Peyer's patch (tissue), 4 donors: ENCODE measurements at regions not wholly inside any gene's neighbourhood (a gene's known extent, or its start where the extent isn't known, plus 50 kb on each side); places are given as distances from the start of the nearest gene placed in this dataset.
A peak's percentile ranks its signal among the peaks of the same experiment; 100 is the strongest.

Experiments
- POLR2A ChIP-seq, 2 donors: fragments of 450-650 bp; IDR thresholded peaks; one replicate each; pipeline ENCODE4 v1.5.1; 2017; ENCODE audit warnings: antibody characterized with exemption in 2 of 2, mild to moderate bottlenecking in 2 of 2, moderate library complexity in 2 of 2
- TF ChIP-seq, protein P1 (sequence below), 6 experiments: fragments of 450-650 bp in 4 of 6; fragments of 200-600 bp in 2 of 6; sonication (generic) in 1 of 6; IDR thresholded peaks; one replicate each; pipeline ENCODE4 v1.5.1; 2017 to 2019; ENCODE audit warnings: antibody characterized with exemption in 6 of 6, mild to moderate bottlenecking in 3 of 6, moderate library complexity in 1 of 6

DNA sequence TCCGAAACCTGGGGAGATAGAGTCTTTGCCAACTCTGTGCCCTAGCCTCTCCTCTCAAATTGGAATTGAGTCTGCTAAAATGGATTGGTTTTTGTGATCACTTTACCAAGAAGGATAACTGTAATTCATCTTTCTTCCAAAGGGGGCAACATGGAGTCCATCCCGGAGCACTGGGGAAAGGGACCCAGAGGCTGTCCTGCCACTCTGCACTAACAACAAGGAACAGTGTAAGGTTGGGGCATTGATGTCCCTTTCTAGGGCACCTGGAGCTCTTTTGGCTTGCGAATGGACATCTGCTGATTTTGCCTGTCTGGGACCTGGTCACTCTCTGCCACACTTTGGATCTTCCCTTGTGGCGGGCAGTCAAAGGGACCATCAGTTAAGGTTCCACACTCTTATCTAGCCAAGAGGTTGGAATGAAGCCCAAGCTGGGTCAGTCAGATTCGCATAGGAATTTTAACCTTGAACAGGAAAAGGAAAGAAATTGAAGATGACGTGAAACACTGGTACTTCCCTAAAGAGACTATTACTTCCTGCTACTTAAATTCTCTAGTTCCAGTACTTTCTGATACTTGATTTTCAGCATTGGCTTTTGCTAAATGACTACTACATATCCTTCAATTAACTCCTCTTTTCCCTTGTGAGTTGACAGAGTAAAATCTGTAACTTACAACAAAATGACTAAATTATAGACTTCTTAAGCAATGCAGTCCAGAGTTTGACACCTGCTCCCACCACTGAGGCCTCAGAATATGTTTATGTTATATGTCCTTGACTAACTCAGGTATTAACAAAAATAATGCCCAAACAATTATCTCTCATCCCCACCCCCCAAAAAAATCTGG lies 64.7 kb upstream of the KLF7 start:
- TF ChIP-seq POLR2A (IDR thresholded peaks at IDR 0.05), result no peak
- TF ChIP-seq, protein P1, sequence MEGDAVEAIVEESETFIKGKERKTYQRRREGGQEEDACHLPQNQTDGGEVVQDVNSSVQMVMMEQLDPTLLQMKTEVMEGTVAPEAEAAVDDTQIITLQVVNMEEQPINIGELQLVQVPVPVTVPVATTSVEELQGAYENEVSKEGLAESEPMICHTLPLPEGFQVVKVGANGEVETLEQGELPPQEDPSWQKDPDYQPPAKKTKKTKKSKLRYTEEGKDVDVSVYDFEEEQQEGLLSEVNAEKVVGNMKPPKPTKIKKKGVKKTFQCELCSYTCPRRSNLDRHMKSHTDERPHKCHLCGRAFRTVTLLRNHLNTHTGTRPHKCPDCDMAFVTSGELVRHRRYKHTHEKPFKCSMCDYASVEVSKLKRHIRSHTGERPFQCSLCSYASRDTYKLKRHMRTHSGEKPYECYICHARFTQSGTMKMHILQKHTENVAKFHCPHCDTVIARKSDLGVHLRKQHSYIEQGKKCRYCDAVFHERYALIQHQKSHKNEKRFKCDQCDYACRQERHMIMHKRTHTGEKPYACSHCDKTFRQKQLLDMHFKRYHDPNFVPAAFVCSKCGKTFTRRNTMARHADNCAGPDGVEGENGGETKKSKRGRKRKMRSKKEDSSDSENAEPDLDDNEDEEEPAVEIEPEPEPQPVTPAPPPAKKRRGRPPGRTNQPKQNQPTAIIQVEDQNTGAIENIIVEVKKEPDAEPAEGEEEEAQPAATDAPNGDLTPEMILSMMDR (IDR thresholded peaks at IDR 0.05), result peak in 4 of 6 experiments; percentile 30 to 50 (median 36)
